GM12875 (cell line): ENCODE measurements at regions not wholly inside any gene's neighbourhood (a gene's known extent, or its start where the extent isn't known, plus 50 kb on each side); places are given as distances from the start of the nearest gene placed in this dataset.

Experiments
- H3K4me3 ChIP-seq: one replicate; pipeline ENCODE4 v1.5.1; 2011; ENCODE audit warnings: low read depth, low read length, control low read depth
- TF ChIP-seq, protein P1 (sequence below): IDR thresholded peaks from 2 replicates; pipeline ENCODE4 v1.5.1; 2011; ENCODE audit warnings: low read depth, mild to moderate bottlenecking, control low read depth, inconsistent platforms, low read length, moderate library complexity, borderline replicate concordance; ENCODE audit not compliant: insufficient read depth

DNA sequence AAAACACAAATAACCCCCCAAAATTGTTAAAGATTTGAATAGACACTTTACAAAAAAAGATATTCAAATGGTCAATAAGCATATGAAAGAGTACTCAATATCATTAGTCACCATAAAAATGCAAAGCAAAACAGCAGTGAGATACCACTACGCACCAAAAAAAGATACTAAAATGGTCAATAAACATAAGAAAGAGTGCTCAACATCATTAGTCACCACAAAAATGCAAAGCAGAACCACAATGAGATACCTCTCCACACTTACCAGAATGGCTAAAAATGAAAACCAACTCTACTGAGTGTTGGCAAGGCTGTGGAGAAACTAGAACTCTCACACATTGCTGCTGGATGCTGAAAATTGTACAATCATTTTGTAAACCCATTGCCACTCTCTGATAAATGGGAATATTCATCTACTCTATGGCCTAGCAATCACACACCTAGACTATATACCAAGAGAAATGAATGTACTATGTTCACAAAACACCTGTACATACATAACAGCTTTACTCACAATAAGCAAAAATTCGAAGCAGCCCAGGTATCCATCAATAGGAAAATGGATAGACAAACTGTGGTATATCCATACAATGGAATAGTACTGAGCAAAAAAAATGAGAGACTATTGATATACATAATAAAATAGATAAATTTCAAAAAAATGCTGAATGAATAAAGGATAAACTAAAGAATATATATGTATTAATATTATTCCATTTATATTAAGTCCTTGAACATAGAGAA is 205.0 kb upstream of the DAPK1 start:
- TF ChIP-seq, protein P1, sequence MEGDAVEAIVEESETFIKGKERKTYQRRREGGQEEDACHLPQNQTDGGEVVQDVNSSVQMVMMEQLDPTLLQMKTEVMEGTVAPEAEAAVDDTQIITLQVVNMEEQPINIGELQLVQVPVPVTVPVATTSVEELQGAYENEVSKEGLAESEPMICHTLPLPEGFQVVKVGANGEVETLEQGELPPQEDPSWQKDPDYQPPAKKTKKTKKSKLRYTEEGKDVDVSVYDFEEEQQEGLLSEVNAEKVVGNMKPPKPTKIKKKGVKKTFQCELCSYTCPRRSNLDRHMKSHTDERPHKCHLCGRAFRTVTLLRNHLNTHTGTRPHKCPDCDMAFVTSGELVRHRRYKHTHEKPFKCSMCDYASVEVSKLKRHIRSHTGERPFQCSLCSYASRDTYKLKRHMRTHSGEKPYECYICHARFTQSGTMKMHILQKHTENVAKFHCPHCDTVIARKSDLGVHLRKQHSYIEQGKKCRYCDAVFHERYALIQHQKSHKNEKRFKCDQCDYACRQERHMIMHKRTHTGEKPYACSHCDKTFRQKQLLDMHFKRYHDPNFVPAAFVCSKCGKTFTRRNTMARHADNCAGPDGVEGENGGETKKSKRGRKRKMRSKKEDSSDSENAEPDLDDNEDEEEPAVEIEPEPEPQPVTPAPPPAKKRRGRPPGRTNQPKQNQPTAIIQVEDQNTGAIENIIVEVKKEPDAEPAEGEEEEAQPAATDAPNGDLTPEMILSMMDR: no peak

DNA sequence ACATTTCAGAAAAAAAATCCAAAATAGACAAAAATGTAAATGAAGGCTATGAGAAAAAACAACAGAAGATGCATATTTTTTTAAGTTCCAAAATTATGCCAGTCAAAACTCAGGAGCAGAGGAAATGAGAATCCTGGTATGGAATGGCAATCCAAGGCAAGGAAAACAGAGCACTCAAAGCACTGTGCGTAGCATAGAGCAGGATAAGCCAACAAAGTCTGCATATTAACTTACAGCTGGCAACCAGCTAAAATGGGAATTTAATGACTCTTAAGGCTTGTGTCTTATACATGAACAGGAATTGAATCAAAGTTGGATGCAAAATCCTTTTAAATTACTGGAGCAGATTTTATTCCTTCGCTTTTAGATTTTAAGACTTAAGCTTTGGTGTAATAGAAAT is 203.5 kb upstream of the DAPK1 start:
- TF ChIP-seq, protein P1: no peak
- no peak overlapping the region for H3K4me3 ChIP-seq

More for the DNA sequence above, 205.0 kb upstream of the DAPK1 start:
- no peak overlapping the region for H3K4me3 ChIP-seq

DNA sequence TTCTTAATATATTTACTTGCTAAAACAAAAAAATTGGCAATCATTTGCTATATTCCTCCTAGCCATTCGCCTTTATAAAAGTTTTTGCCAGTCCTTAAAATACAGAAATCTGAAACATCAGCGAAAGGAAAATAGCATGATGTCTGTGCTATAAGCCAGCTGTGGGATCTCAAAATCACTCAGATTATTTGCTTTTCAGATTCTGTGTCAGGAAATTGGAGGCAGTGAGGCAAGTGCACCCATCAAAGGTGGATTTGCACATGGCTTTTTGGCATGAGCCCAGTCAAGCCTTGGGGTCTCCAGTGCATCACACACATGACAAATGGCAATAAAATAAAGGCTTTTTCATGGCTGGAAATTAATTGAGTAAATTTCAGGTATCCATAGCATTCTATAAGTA is 196.8 kb upstream of the DAPK1 start:
- TF ChIP-seq, protein P1: no peak
- H3K4me3 ChIP-seq: no peak overlapping the region

DNA sequence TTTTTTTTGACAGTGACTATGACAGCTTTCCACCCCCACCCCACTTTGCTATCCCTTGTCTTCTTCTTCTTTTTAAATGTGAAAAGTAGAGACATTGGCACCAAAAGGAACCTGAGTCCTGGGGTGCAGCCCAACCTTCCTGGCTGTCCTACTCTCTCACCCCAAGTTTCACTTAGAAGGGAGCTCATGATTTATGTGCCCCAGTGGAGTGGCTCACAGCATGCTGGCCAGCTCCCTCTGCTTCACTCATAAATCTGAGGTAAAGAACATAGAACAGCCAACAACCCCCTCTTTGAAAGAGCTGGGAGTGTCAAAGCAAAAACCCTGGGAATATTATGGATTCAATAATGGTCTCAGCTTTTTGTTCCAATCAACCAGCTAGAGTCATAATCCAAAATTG is 196.3 kb upstream of the DAPK1 start:
- H3K4me3 ChIP-seq: no peak overlapping the region
- TF ChIP-seq, protein P1: no peak

DNA sequence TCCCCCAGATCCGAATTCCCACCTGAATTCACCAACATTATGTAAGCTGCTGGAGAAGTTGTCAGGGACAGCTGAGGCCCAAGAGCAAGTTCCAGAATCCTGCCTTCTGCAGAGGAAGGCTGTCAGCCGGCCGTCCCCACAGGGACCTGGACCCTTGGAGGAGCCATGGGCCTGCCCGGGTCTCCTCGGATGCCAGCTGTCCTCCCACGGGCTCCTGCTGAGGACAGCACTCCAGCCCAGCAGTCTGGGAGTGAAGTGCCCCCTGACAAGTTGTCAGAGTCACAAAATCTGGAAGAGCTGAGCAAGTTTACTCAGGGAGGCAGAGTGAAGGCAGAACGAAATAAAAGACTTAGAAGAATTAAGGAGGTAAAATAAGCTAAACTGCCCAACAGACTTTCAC is 192.5 kb upstream of the DAPK1 start:
- TF ChIP-seq, protein P1: no peak
- no peak overlapping the region for H3K4me3 ChIP-seq

DNA sequence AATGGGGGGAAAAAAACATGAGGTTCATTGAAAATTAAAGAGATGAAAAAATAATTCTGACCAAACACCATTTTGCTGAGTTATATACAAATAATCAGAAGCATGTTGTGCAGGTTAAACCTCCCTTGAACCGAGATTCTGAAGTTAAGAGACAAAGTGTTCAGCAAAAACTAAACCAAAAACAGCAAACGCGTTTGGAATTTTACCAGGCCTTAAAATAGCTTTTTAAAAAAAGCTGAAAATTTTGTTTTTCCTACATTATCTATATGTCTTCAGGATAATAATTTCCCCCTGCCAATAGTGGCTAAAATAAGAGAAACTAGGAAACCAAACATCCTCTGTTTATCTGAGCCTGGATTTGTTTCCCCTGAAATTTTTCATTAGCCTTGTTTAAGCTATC is 191.7 kb upstream of the DAPK1 start:
- TF ChIP-seq, protein P1: no peak

DNA sequence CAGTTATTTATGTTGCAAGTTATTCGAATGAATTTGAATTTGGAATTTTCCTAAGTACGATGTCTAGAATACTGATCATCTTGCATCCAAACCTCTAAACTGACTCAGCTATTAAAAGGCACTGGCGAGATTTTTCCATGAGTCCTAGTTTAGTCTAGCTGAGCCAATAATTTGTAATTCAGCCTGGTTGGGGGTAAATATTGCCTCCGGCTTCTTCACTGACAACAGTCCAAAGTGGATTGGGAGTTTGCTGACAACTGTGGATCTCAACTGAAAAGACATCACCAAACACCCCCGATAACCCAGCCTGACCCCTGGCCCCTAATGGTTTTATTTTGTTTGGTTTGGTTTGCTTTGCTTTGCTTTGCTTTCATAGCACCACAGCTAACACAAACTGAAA is 189.8 kb upstream of the DAPK1 start:
- no peak overlapping the region for H3K4me3 ChIP-seq
- TF ChIP-seq, protein P1: no peak

More for the DNA sequence above, 191.7 kb upstream of the DAPK1 start:
- H3K4me3 ChIP-seq: no peak overlapping the region
